ENCODE measurements at regions not wholly inside any gene's neighbourhood (a gene's known extent, or its start where the extent isn't known, plus 50 kb on each side); places are given as distances from the start of the nearest gene placed in this dataset.

GRCh38 chr10:58101682-58102081, 166.0 kb downstream of the IPMK start:
- H4K20me1 ChIP-seq (ENCODE audit: insufficient read depth, low read length, poor library complexity, severe bottlenecking): no peaks in the 10 kb centered on the region
- no peaks in the 10 kb centered on the region for H3K9me2 ChIP-seq (replicated peaks; ENCODE audit: low read depth, low read length)
- H3K4me1 ChIP-seq (ENCODE audit: insufficient read depth, low read length, poor library complexity, severe bottlenecking): no peaks in the 10 kb centered on the region
- no peak overlapping the region for H2AFZ ChIP-seq (ENCODE audit: low read length)
- no peaks in the 10 kb centered on the region for H3K79me2 ChIP-seq (ENCODE audit: insufficient read depth, low read length)
- H3K36me3 ChIP-seq (ENCODE audit: insufficient read depth, low read length): no peaks in the 10 kb centered on the region
- H3K9me3 ChIP-seq (ENCODE audit: insufficient read depth, low read depth, low read length): no peaks in the 10 kb centered on the region
- H3F3A ChIP-seq (ENCODE audit: low read depth): no peaks in the 10 kb centered on the region
- no peak overlapping the region for H3K9ac ChIP-seq (ENCODE audit: low read depth, low read length, poor library complexity, severe bottlenecking)
- H3K27me3 ChIP-seq (ENCODE audit: insufficient read depth, low read length, poor library complexity, severe bottlenecking): no peaks in the 10 kb centered on the region
- no peak overlapping the region for H3K4me3 ChIP-seq (ENCODE audit: low read length, poor library complexity, severe bottlenecking)
- H3K4me2 ChIP-seq (ENCODE audit: low read depth, low read length, poor library complexity, severe bottlenecking): no peak overlapping the region
- no peak for TF ChIP-seq EZH2phosphoT487 (IDR thresholded peaks at IDR 0.05; ENCODE audit: borderline replicate concordance)
- TF ChIP-seq CTCF (conservative IDR thresholded peaks at IDR 0.05; ENCODE audit: low read length): no peak

- Histone ChIP-seq H3K79me2 (ENCODE audit: insufficient read depth, low read length) (no peaks in the 10 kb centered on the region), H3K9ac (ENCODE audit: low read depth, low read length, poor library complexity, severe bottlenecking) (no peak overlapping the region), H3K9me2 (replicated peaks; ENCODE audit: low read depth, low read length) (no peaks in the 10 kb centered on the region), H3K27me3 (ENCODE audit: insufficient read depth, low read length, poor library complexity, severe bottlenecking) (no peaks in the 10 kb centered on the region), H3K36me3 (ENCODE audit: insufficient read depth, low read length) (no peaks in the 10 kb centered on the region), H3F3A (ENCODE audit: low read depth) (no peaks in the 10 kb centered on the region), H4K20me1 (ENCODE audit: insufficient read depth, low read length, poor library complexity, severe bottlenecking) (no peaks in the 10 kb centered on the region), H3K4me2 (ENCODE audit: low read depth, low read length, poor library complexity, severe bottlenecking) (no peak overlapping the region), H3K9me3 (ENCODE audit: insufficient read depth, low read depth, low read length) (no peaks in the 10 kb centered on the region), H3K4me1 (ENCODE audit: insufficient read depth, low read length, poor library complexity, severe bottlenecking) (no peaks in the 10 kb centered on the region), H3K4me3 (ENCODE audit: low read length, poor library complexity, severe bottlenecking) (no peak overlapping the region), H2AFZ (ENCODE audit: low read length) (no peak overlapping the region)
- TF ChIP-seq CTCF (conservative IDR thresholded peaks at IDR 0.05; ENCODE audit: low read length) (no peak), EZH2phosphoT487 (IDR thresholded peaks at IDR 0.05; ENCODE audit: borderline replicate concordance) (no peak)
Observed at GRCh38 chr10:58094985-58095718, 172.5 kb downstream of the IPMK start.

- no peaks in the 10 kb centered on the region for H3K9me3 ChIP-seq (ENCODE audit: insufficient read depth, low read depth, low read length)
- H3K36me3 ChIP-seq (ENCODE audit: insufficient read depth, low read length): no peaks in the 10 kb centered on the region
- no peaks in the 10 kb centered on the region for H3K79me2 ChIP-seq (ENCODE audit: insufficient read depth, low read length)
- H3K4me3 ChIP-seq (ENCODE audit: low read length, poor library complexity, severe bottlenecking): no peak overlapping the region
- H3K4me2 ChIP-seq (ENCODE audit: low read depth, low read length, poor library complexity, severe bottlenecking): no peak overlapping the region
- H3K4me1 ChIP-seq (ENCODE audit: insufficient read depth, low read length, poor library complexity, severe bottlenecking): no peaks in the 10 kb centered on the region
- H2AFZ ChIP-seq (ENCODE audit: low read length): no peak overlapping the region
- no peak for TF ChIP-seq EZH2phosphoT487 (IDR thresholded peaks at IDR 0.05; ENCODE audit: borderline replicate concordance)
- no peak for TF ChIP-seq CTCF (conservative IDR thresholded peaks at IDR 0.05; ENCODE audit: low read length)
- H3K27me3 ChIP-seq (ENCODE audit: insufficient read depth, low read length, poor library complexity, severe bottlenecking): no peaks in the 10 kb centered on the region
- no peaks in the 10 kb centered on the region for H3F3A ChIP-seq (ENCODE audit: low read depth)
- no peak overlapping the region for H3K9ac ChIP-seq (ENCODE audit: low read depth, low read length, poor library complexity, severe bottlenecking)
- no peaks in the 10 kb centered on the region for H3K9me2 ChIP-seq (replicated peaks; ENCODE audit: low read depth, low read length)
- no peaks in the 10 kb centered on the region for H4K20me1 ChIP-seq (ENCODE audit: insufficient read depth, low read length, poor library complexity, severe bottlenecking)
Observed at GRCh38 chr10:58091886-58092285, 175.8 kb downstream of the IPMK start.
